GM12873 (cell line): ENCODE measurements at regions not wholly inside any gene's neighbourhood (a gene's known extent, or its start where the extent isn't known, plus 50 kb on each side); places are given as distances from the start of the nearest gene placed in this dataset.

Experiments used
- CTCF ChIP-seq: IDR thresholded peaks from 2 replicates; pipeline ENCODE4 v1.5.1; 2012; ENCODE audit warnings: low read depth, mild to moderate bottlenecking, moderate library complexity, low read length, control low read depth; ENCODE audit not compliant: insufficient read depth; ENCODE audit errors: missing control alignments

GRCh38 chr7:124480036-124480820, 285.4 kb downstream of the GPR37 start:
- TF ChIP-seq CTCF, result no peak

GRCh38 chr7:124462249-124462648, 303.3 kb downstream of the GPR37 start:
- no peak for TF ChIP-seq CTCF

GRCh38 chr7:124460555-124460954, 305.0 kb downstream of the GPR37 start:
- no peak for TF ChIP-seq CTCF

GRCh38 chr7:124460056-124460450, 305.5 kb downstream of the GPR37 start:
- no peak for TF ChIP-seq CTCF

GRCh38 chr7:124459101-124460055, 306.2 kb downstream of the GPR37 start:
- TF ChIP-seq CTCF, result no peak

- no peak for TF ChIP-seq CTCF
Observed at GRCh38 chr7:124457841-124458240, 307.8 kb downstream of the GPR37 start.

- no peak for TF ChIP-seq CTCF
Observed at GRCh38 chr7:124456286-124456685, 309.3 kb downstream of the GPR37 start.
